ENCODE measurements at regions not wholly inside any gene's neighbourhood (a gene's known extent, or its start where the extent isn't known, plus 50 kb on each side); places are given as distances from the start of the nearest gene placed in this dataset.

DNA sequence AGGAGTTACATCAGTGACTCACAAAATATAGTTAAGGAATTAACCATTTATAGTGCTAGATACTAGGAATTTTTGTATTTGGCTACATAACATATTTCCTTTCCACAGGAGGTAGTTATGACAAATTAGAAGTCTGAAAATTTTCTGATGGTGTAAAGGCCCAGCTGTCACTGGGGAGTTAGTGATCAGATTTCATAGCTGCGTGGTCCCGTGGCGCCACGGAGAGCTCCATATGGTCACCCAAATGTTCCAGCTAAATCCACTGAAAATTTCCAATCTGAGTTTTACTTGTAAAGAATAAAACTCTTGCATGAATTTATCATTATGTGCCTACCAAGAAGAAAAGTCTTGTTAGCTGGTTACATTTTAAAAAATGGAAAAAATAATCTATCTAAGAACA is 368.9 kb upstream of the PLSCR5 start:
- no peak for ATAC-seq
- Histone ChIP-seq H3K36me3 (ENCODE audit: insufficient read depth) (no peaks in the 10 kb centered on the region), H3K4me1 (ENCODE audit: insufficient read depth) (no peaks in the 10 kb centered on the region), H3K27me3 (ENCODE audit: insufficient read depth) (no peaks in the 10 kb centered on the region), H4K20me1 (replicated peaks; ENCODE audit: insufficient read depth) (no peaks in the 10 kb centered on the region), H2AFZ (no peak overlapping the region), H3K9me2 (ENCODE audit: insufficient read depth) (no peaks in the 10 kb centered on the region), H3K27ac (ENCODE audit: low read depth) (no peak overlapping the region), H3K4me3 (no peak overlapping the region), H3F3A (replicated peaks; ENCODE audit: low read depth) (no peaks in the 10 kb centered on the region), H3K79me2 (replicated peaks; ENCODE audit: insufficient read depth) (no peaks in the 10 kb centered on the region), H3K4me2 (no peak overlapping the region)
- TF ChIP-seq, protein P1, sequence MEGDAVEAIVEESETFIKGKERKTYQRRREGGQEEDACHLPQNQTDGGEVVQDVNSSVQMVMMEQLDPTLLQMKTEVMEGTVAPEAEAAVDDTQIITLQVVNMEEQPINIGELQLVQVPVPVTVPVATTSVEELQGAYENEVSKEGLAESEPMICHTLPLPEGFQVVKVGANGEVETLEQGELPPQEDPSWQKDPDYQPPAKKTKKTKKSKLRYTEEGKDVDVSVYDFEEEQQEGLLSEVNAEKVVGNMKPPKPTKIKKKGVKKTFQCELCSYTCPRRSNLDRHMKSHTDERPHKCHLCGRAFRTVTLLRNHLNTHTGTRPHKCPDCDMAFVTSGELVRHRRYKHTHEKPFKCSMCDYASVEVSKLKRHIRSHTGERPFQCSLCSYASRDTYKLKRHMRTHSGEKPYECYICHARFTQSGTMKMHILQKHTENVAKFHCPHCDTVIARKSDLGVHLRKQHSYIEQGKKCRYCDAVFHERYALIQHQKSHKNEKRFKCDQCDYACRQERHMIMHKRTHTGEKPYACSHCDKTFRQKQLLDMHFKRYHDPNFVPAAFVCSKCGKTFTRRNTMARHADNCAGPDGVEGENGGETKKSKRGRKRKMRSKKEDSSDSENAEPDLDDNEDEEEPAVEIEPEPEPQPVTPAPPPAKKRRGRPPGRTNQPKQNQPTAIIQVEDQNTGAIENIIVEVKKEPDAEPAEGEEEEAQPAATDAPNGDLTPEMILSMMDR (conservative IDR thresholded peaks at IDR 0.05; ENCODE audit: low read depth in 2 of 2), result no peak
- TF ChIP-seq NANOG (IDR thresholded peaks at IDR 0.05; ENCODE audit: borderline replicate concordance) (no peak), JUNB (IDR thresholded peaks at IDR 0.05; ENCODE audit: unreplicated experiment) (no peak), REST (IDR thresholded peaks at IDR 0.05; ENCODE audit: unreplicated experiment) (no peak), EZH2phosphoT487 (IDR thresholded peaks at IDR 0.05; ENCODE audit: unreplicated experiment) (no peak), CREB1 (CRISPR knock-in tag; IDR thresholded peaks at IDR 0.05; ENCODE audit: low read depth) (no peak), ETS1 (IDR thresholded peaks at IDR 0.05) (no peak), ZNF114 (CRISPR knock-in tag; IDR thresholded peaks at IDR 0.05) (no peak), STAT1 (IDR thresholded peaks at IDR 0.05; ENCODE audit: unreplicated experiment) (no peak), EZH2 (IDR thresholded peaks at IDR 0.05; ENCODE audit: low read depth, unreplicated experiment) (no peak)
- TF ChIP-seq, protein P2, sequence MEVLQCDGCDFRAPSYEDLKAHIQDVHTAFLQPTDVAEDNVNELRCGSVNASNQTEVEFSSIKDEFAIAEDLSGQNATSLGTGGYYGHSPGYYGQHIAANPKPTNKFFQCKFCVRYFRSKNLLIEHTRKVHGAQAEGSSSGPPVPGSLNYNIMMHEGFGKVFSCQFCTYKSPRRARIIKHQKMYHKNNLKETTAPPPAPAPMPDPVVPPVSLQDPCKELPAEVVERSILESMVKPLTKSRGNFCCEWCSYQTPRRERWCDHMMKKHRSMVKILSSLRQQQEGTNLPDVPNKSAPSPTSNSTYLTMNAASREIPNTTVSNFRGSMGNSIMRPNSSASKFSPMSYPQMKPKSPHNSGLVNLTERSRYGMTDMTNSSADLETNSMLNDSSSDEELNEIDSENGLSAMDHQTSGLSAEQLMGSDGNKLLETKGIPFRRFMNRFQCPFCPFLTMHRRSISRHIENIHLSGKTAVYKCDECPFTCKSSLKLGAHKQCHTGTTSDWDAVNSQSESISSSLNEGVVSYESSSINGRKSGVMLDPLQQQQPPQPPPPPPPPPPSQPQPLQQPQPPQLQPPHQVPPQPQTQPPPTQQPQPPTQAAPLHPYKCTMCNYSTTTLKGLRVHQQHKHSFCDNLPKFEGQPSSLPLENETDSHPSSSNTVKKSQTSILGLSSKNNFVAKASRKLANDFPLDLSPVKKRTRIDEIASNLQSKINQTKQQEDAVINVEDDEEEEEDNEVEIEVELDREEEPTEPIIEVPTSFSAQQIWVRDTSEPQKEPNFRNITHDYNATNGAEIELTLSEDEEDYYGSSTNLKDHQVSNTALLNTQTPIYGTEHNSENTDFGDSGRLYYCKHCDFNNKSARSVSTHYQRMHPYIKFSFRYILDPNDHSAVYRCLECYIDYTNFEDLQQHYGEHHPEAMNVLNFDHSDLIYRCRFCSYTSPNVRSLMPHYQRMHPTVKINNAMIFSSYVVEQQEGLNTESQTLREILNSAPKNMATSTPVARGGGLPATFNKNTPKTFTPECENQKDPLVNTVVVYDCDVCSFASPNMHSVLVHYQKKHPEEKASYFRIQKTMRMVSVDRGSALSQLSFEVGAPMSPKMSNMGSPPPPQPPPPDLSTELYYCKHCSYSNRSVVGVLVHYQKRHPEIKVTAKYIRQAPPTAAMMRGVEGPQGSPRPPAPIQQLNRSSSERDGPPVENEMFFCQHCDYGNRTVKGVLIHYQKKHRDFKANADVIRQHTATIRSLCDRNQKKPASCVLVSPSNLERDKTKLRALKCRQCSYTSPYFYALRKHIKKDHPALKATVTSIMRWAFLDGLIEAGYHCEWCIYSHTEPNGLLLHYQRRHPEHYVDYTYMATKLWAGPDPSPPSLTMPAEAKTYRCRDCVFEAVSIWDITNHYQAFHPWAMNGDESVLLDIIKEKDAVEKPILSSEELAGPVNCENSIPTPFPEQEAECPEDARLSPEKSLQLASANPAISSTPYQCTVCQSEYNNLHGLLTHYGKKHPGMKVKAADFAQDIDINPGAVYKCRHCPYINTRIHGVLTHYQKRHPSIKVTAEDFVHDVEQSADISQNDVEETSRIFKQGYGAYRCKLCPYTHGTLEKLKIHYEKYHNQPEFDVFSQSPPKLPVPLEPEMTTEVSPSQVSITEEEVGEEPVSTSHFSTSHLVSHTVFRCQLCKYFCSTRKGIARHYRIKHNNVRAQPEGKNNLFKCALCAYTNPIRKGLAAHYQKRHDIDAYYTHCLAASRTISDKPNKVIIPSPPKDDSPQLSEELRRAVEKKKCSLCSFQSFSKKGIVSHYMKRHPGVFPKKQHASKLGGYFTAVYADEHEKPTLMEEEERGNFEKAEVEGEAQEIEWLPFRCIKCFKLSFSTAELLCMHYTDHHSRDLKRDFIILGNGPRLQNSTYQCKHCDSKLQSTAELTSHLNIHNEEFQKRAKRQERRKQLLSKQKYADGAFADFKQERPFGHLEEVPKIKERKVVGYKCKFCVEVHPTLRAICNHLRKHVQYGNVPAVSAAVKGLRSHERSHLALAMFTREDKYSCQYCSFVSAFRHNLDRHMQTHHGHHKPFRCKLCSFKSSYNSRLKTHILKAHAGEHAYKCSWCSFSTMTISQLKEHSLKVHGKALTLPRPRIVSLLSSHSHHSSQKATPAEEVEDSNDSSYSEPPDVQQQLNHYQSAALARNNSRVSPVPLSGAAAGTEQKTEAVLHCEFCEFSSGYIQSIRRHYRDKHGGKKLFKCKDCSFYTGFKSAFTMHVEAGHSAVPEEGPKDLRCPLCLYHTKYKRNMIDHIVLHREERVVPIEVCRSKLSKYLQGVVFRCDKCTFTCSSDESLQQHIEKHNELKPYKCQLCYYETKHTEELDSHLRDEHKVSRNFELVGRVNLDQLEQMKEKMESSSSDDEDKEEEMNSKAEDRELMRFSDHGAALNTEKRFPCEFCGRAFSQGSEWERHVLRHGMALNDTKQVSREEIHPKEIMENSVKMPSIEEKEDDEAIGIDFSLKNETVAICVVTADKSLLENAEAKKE (CRISPR knock-in tag; IDR thresholded peaks at IDR 0.05), result no peak
- Mint-ChIP-seq H3K4me1 (peaks cover 7% of the 10 kb centered on the region; the same call in 2 of the 3 replicates), H3K36me3 (ENCODE audit: low read depth) (no peaks in the 10 kb centered on the region), H3K27me3 (ENCODE audit: insufficient read depth, low read depth, poor library complexity) (no peaks in the 10 kb centered on the region), H3K9me3 (no peaks in the 10 kb centered on the region), H3K4me3 (no peak overlapping the region), H3K27ac (no peak overlapping the region)
- DNase-seq (ENCODE audit: low spot score), result no peak
